ENCODE measurements at regions not wholly inside any gene's neighbourhood (a gene's known extent, or its start where the extent isn't known, plus 50 kb on each side); places are given as distances from the start of the nearest gene placed in this dataset.
"Not testable (repeated sequence)": the region's sequence is repeated elsewhere in the genome, so short reads cannot be mapped to it uniquely, and the experiment has no call there.

DNA sequence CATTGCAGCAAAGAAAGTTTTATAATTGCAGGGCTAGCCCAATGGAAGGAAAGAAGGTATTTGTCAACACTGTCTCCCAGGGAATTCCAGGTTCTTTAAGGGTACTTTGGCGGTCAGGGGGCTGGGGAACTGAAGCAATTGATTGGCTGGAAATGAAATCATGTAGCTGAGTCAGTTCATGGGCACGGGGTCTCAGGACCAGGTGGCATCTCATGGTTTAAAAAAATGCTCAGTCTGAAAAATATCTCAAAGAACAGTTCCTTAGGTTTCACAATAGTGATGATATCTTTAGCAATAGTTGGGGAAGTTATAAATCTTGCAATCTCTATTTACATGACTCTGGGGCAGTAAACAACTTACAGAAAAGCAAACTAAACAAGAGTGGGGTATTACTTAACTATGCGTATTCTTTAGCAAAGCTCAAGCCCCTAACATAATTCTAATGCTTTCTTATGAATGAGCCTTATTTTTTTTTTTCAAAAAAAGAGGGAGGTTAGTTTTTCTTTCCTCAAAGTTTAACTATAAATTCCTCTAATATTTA lies 376.9 kb upstream of the NRG3 start:
- Histone ChIP-seq H2AFZ (ENCODE audit: low read length) (no peak overlapping the region), H3K4me2 (ENCODE audit: low read depth, low read length, poor library complexity, severe bottlenecking) (no peak overlapping the region), H3K9me3 (ENCODE audit: low read length) (peaks cover 7% of the 10 kb centered on the region), H3K27me3 (ENCODE audit: low read length) (no peaks in the 10 kb centered on the region), H3K4me3 (ENCODE audit: low read length) (no peak overlapping the region), H3K9me2 (replicated peaks; ENCODE audit: insufficient read depth, low read length) (no peaks in the 10 kb centered on the region), H3K36me3 (ENCODE audit: insufficient read depth, low read length) (no peaks in the 10 kb centered on the region), H3K4me1 (ENCODE audit: low read length) (no peaks in the 10 kb centered on the region), H3K79me2 (ENCODE audit: low read length) (no peaks in the 10 kb centered on the region), H3K27ac (ENCODE audit: low read length) (no peak overlapping the region), H4K20me1 (ENCODE audit: insufficient read depth, low read depth, low read length) (no peaks in the 10 kb centered on the region), H3K9ac (ENCODE audit: low read length) (no peak overlapping the region)
- DNase-seq: no peak

DNA sequence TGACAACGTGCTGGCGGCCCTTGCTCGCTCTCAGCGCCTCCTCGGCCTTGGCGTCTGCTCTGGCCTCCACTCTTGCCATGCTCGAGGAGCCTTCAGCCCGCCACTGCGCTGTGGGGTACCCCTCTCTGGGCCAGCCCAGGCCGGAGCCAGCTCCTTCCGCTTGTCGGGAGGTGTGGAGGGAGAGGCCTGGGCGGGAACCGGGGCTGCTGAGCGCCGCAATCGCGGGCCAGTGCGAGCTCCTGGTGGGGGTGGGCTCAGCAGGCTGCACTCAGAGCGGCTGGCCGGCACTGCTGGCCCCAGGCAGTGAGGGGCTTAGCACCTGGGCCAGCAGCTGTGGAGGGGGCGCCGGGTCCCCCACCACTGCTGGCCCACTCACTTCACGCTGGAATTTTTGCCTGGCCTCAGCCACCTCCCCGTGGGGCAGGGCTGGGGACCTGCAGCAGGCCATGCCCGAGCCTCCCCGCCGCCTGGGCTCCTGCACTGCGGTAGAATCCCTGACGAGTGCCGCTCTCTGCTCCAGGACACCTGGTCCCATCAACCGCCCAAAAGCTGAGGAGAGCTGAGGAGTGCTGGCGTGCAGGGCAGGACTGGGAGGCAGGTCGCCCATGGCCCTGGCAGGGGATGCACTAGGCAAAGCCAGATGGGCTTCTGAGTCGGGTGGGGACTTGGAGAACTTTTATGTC lies 372.2 kb upstream of the NRG3 start:
- H3K27ac ChIP-seq (ENCODE audit: low read length): no peak overlapping the region
- no peak overlapping the region for H3K9ac ChIP-seq (ENCODE audit: low read length)
- H3K4me1 ChIP-seq (ENCODE audit: low read length): no peaks in the 10 kb centered on the region
- no peaks in the 10 kb centered on the region for H3K79me2 ChIP-seq (ENCODE audit: low read length)
- no peaks in the 10 kb centered on the region for H4K20me1 ChIP-seq (ENCODE audit: insufficient read depth, low read depth, low read length)
- no peaks in the 10 kb centered on the region for H3K9me2 ChIP-seq (replicated peaks; ENCODE audit: insufficient read depth, low read length)
- H3K4me2 ChIP-seq (ENCODE audit: low read depth, low read length, poor library complexity, severe bottlenecking): no peak overlapping the region
- H2AFZ ChIP-seq (ENCODE audit: low read length): no peak overlapping the region
- H3K9me3 ChIP-seq (ENCODE audit: low read length): peaks cover 2% of the 10 kb centered on the region; the same call in 1 of the 2 replicates
- no peaks in the 10 kb centered on the region for H3K36me3 ChIP-seq (ENCODE audit: insufficient read depth, low read length)
- no peak for DNase-seq
- no peaks in the 10 kb centered on the region for H3K27me3 ChIP-seq (ENCODE audit: low read length)
- H3K4me3 ChIP-seq (ENCODE audit: low read length): no peak overlapping the region

DNA sequence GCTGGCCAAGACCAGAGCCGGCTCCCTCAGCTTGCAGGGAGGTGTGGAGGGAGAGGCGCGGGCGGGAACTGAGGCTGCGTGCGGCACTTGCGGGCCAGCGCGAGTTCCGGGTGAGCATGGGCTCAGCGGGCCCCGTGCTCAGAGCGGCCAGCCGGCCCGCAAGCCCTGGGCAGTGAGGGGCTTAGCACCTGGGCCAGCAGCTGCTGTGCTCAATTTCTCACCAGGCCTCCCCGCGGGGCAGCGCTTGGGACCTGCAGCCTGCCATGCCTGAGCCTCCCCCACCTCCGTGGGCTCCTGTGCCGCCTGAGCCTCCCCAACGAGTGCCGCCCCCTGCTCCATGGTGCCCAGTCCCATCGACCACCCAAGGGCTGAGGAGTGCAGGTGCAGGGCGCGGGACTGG lies 369.2 kb upstream of the NRG3 start:
- H3K4me3 ChIP-seq (ENCODE audit: low read length); H3K9ac ChIP-seq (ENCODE audit: low read length); DNase-seq; H3K4me1 ChIP-seq (ENCODE audit: low read length); H3K9me3 ChIP-seq (ENCODE audit: low read length); H4K20me1 ChIP-seq (ENCODE audit: insufficient read depth, low read depth, low read length); H3K79me2 ChIP-seq (ENCODE audit: low read length); H3K9me2 ChIP-seq (replicated peaks; ENCODE audit: insufficient read depth, low read length); H3K4me2 ChIP-seq (ENCODE audit: low read depth, low read length, poor library complexity, severe bottlenecking); H3K27ac ChIP-seq (ENCODE audit: low read length); H3K36me3 ChIP-seq (ENCODE audit: insufficient read depth, low read length); H3K27me3 ChIP-seq (ENCODE audit: low read length); H2AFZ ChIP-seq (ENCODE audit: low read length): not testable (repeated sequence)

DNA sequence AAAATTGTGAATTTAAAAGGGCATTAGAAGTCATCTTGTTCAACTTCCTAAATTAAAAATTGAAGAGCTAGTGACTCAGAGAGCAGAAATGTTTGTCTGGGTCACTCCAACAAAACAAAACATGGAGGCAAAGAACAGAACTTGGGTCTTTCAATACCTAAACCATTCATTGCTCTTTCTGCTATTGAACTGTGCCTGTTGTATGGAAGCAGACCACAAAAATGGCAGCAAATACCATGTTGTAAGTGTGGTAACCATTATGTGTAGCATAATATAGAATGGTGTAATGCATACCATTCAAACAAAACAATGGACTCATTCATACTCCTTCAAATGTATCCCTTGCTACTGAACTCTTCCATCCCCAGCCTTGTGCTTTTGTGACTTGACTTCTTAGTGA lies 360.2 kb upstream of the NRG3 start:
- Histone ChIP-seq H3K79me2 (ENCODE audit: low read length) (no peaks in the 10 kb centered on the region), H3K9me3 (ENCODE audit: low read length) (peaks cover 30% of the 10 kb centered on the region), H3K36me3 (ENCODE audit: insufficient read depth, low read length) (no peaks in the 10 kb centered on the region), H3K27me3 (ENCODE audit: low read length) (no peaks in the 10 kb centered on the region), H2AFZ (ENCODE audit: low read length) (no peak overlapping the region), H3K4me2 (ENCODE audit: low read depth, low read length, poor library complexity, severe bottlenecking) (no peak overlapping the region), H3K27ac (ENCODE audit: low read length) (no peak overlapping the region), H3K9me2 (replicated peaks; ENCODE audit: insufficient read depth, low read length) (no peaks in the 10 kb centered on the region), H3K4me3 (ENCODE audit: low read length) (no peak overlapping the region), H4K20me1 (ENCODE audit: insufficient read depth, low read depth, low read length) (no peaks in the 10 kb centered on the region), H3K4me1 (ENCODE audit: low read length) (no peaks in the 10 kb centered on the region), H3K9ac (ENCODE audit: low read length) (no peak overlapping the region)
- no peak for DNase-seq

DNA sequence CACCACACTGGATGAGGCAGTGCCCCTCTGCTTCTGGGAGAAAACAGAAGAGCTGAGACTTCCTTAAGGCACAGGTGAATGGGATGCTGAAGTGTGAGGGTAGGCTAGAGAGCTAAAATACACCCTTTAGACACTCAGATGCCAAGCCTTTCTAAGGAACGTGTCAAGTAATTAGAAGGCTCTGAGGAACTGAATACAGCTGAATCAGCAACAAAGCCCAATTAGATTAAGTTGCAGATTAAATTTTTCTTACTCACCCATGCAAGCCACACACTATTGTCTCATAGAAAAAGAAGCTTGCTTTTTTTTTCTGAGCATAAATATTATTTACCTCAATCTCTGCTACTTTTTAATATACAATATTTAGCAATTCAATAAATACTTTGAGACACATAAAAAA lies 354.3 kb upstream of the NRG3 start:
- Histone ChIP-seq H3K4me1 (ENCODE audit: low read length) (no peaks in the 10 kb centered on the region), H3K4me3 (ENCODE audit: low read length) (no peak overlapping the region), H3K79me2 (ENCODE audit: low read length) (no peaks in the 10 kb centered on the region), H3K9ac (ENCODE audit: low read length) (no peak overlapping the region), H2AFZ (ENCODE audit: low read length) (no peak overlapping the region), H3K9me3 (ENCODE audit: low read length) (peaks cover 23% of the 10 kb centered on the region), H4K20me1 (ENCODE audit: insufficient read depth, low read depth, low read length) (no peaks in the 10 kb centered on the region), H3K27ac (ENCODE audit: low read length) (no peak overlapping the region), H3K27me3 (ENCODE audit: low read length) (no peaks in the 10 kb centered on the region), H3K36me3 (ENCODE audit: insufficient read depth, low read length) (no peaks in the 10 kb centered on the region), H3K4me2 (ENCODE audit: low read depth, low read length, poor library complexity, severe bottlenecking) (no peak overlapping the region), H3K9me2 (replicated peaks; ENCODE audit: insufficient read depth, low read length) (no peaks in the 10 kb centered on the region)
- no peak for DNase-seq

DNA sequence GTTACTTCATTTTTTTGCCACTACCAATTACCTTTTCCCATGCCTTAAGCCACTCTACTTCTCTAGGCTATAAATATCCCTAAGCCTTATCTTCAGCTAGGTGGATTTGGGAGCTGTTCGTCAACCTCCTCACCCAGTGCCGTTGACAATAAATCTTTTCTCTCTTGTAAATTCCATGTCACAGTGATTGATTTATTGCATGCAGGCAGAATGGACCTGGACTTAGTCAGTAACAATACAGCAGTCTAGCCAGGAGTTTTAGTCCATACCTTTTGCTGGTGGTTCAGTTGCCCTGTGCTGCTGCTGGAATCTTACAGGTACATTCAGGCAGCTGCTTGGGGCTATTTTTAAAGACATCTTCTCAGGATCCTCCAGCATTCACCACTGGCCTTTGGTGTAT lies 350.5 kb upstream of the NRG3 start:
- no peaks in the 10 kb centered on the region for H3K27me3 ChIP-seq (ENCODE audit: low read length)
- H3K9me2 ChIP-seq (replicated peaks; ENCODE audit: insufficient read depth, low read length): no peaks in the 10 kb centered on the region
- DNase-seq: no peak
- no peaks in the 10 kb centered on the region for H3K79me2 ChIP-seq (ENCODE audit: low read length)
- H3K9me3 ChIP-seq (ENCODE audit: low read length): peaks cover 26% of the 10 kb centered on the region
- no peaks in the 10 kb centered on the region for H3K4me1 ChIP-seq (ENCODE audit: low read length)
- no peak overlapping the region for H3K27ac ChIP-seq (ENCODE audit: low read length)
- H3K9ac ChIP-seq (ENCODE audit: low read length): no peak overlapping the region
- no peaks in the 10 kb centered on the region for H4K20me1 ChIP-seq (ENCODE audit: insufficient read depth, low read depth, low read length)
- no peak overlapping the region for H3K4me2 ChIP-seq (ENCODE audit: low read depth, low read length, poor library complexity, severe bottlenecking)
- H3K36me3 ChIP-seq (ENCODE audit: insufficient read depth, low read length): no peaks in the 10 kb centered on the region
- no peak overlapping the region for H2AFZ ChIP-seq (ENCODE audit: low read length)
- no peak overlapping the region for H3K4me3 ChIP-seq (ENCODE audit: low read length)

DNA sequence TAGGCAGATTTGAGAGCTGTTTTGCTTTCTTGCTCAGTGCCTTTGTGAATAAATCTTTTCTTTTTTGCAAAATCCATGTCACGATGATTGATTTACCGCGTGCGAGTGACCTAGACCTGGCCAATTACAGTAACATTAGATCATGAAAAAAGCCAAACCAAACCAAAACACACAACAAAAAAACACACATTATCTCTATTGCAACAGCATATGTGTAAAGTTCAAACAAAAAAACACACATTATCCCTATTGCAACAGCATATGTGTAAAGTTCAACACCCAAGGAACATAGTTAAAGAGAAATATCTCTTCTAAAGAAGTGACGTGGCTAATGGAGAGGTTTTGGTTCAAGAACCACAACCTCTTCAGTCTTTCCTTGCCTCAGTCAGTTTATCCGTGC lies 342.6 kb upstream of the NRG3 start:
- no peak overlapping the region for H3K4me3 ChIP-seq (ENCODE audit: low read length)
- DNase-seq: no peak
- H3K36me3 ChIP-seq (ENCODE audit: insufficient read depth, low read length): no peaks in the 10 kb centered on the region
- no peaks in the 10 kb centered on the region for H3K4me1 ChIP-seq (ENCODE audit: low read length)
- H4K20me1 ChIP-seq (ENCODE audit: insufficient read depth, low read depth, low read length): no peaks in the 10 kb centered on the region
- peaks cover 10% of the 10 kb centered on the region for H3K9me3 ChIP-seq (ENCODE audit: low read length)
- no peaks in the 10 kb centered on the region for H3K27me3 ChIP-seq (ENCODE audit: low read length)
- H3K27ac ChIP-seq (ENCODE audit: low read length): no peak overlapping the region
- no peaks in the 10 kb centered on the region for H3K79me2 ChIP-seq (ENCODE audit: low read length)
- no peak overlapping the region for H2AFZ ChIP-seq (ENCODE audit: low read length)
- H3K9ac ChIP-seq (ENCODE audit: low read length): no peak overlapping the region
- H3K4me2 ChIP-seq (ENCODE audit: low read depth, low read length, poor library complexity, severe bottlenecking): no peak overlapping the region
- no peaks in the 10 kb centered on the region for H3K9me2 ChIP-seq (replicated peaks; ENCODE audit: insufficient read depth, low read length)

DNA sequence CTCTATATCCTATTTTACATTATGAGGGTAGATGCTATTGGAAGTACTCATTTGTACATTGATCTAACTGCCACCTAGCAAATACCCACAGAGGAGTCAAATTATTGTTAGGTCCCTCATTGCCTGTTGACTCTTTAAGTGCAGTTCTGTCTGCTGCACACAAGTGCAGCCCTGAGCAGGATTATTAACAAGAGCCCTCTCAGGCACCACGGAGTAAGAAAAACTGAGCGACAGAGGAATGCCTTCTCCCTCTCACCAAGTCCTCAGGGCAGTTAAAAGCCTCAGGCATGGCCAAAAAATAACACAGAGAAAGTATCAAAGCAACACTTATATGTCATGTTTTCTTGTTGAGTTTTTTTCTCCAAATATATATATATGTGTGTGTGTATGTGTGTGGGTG lies 340.0 kb upstream of the NRG3 start:
- H3K79me2 ChIP-seq (ENCODE audit: low read length): no peaks in the 10 kb centered on the region
- no peaks in the 10 kb centered on the region for H4K20me1 ChIP-seq (ENCODE audit: insufficient read depth, low read depth, low read length)
- H3K4me1 ChIP-seq (ENCODE audit: low read length): no peaks in the 10 kb centered on the region
- no peak overlapping the region for H3K9ac ChIP-seq (ENCODE audit: low read length)
- H3K9me3 ChIP-seq (ENCODE audit: low read length): peaks cover 9% of the 10 kb centered on the region
- no peaks in the 10 kb centered on the region for H3K9me2 ChIP-seq (replicated peaks; ENCODE audit: insufficient read depth, low read length)
- no peak for DNase-seq
- no peak overlapping the region for H2AFZ ChIP-seq (ENCODE audit: low read length)
- no peaks in the 10 kb centered on the region for H3K36me3 ChIP-seq (ENCODE audit: insufficient read depth, low read length)
- H3K4me3 ChIP-seq (ENCODE audit: low read length): no peak overlapping the region
- no peak overlapping the region for H3K27ac ChIP-seq (ENCODE audit: low read length)
- no peaks in the 10 kb centered on the region for H3K27me3 ChIP-seq (ENCODE audit: low read length)
- H3K4me2 ChIP-seq (ENCODE audit: low read depth, low read length, poor library complexity, severe bottlenecking): no peak overlapping the region
